ENCODE measurements at regions not wholly inside any gene's neighbourhood (a gene's known extent, or its start where the extent isn't known, plus 50 kb on each side); places are given as distances from the start of the nearest gene placed in this dataset.

DNA sequence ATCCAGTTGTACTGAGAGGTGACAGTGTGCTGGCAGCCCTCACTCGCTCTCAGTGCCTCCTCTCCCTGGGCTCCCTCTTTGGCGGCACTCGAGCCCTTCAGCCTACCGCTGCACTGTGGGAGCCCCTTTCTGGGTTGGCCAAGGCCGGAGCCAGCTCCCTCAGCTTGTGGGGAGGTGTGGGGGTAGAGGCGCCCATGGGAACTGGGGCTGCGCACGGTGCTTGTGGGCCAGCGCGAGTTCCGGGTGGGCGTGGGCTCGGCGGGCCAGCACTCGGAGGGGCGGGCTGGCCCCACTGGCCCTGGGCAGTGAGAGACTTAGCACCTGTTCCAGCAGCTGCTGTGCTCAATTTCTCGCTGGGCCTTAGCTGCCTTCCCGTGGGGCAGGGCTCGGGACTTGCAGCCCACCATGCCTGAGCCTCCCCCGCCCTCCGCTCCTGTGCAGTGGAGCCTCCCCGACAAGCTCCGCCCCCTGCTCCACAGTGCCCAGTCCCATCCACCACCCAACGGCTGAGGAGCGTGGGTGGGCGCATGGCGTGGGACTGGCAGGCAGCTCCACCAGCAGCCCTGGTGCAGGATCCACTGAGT lies 342.2 kb upstream of the ZNF608 start:
- TF ChIP-seq POLR2A (IDR thresholded peaks at IDR 0.05; ENCODE audit: low read length) (no peak), GATA1 (IDR thresholded peaks at IDR 0.05; ENCODE audit: low read depth, low read length) (no peak)

Measured in erythroblast (primary cell).